GM21526 (cell line): ENCODE measurements at regions not wholly inside any gene's neighbourhood (a gene's known extent, or its start where the extent isn't known, plus 50 kb on each side); places are given as distances from the start of the nearest gene placed in this dataset.
"Not testable (repeated sequence)": the region's sequence is repeated elsewhere in the genome, so short reads cannot be mapped to it uniquely, and the experiment has no call there.

Source experiments
- ATAC-seq: cut with Tn5 transposase; IDR thresholded peaks from one replicate; pipeline ENCODE4 v1.9.1; 2021; ENCODE audit warnings: moderate library complexity; ENCODE audit not compliant: unreplicated experiment, low FRiP score

DNA sequence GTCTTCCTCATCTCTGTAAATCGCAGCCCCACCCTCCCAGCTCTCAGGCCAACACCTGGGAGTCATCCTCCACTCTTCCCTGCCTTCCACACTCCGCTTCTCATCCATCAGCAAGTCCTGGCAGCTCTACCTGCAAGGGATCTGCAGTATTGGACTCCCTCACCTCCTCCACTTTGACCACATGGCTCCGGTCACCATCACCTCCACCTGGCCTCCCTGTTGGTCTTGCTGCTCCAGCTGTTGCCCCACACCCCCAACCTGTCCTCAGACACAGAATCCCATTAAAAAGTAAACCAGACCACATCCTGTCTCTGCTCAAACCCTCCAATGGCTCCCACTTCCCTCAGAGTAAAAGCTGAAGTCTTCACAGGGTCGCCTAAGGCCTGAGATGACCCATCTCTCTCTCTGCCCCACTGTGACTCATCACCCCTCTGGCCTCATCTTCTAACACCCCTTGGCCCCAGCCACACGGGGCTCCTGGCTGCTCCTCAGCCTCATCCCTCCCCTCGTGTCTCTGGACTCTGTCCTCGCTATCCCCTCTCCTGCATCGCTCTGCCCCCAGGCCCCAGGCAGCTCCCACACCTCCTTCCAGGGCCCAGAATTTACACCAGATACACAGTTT lies 185.1 kb upstream of the SULF2 start:
- ATAC-seq = no peak

DNA sequence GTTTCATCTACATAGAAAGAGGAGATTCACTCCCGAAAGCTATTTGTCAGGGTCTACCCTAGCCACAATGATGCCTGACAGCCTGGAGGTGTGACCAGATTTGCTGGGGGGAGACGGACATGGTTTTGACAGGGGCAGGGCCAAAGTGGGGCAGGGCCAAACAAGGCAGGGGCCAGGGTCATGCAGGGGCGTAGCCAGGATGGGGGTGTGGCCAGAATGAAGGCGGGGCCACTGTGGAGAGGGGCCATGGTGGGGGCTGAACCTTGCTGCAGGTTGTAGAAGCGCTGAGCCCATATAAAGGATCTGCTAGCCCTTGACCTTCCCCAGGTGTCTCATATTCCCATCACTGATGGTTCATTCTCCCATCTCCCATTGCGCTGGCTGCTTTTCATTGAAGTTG lies 184.1 kb upstream of the SULF2 start:
- ATAC-seq = no peak

DNA sequence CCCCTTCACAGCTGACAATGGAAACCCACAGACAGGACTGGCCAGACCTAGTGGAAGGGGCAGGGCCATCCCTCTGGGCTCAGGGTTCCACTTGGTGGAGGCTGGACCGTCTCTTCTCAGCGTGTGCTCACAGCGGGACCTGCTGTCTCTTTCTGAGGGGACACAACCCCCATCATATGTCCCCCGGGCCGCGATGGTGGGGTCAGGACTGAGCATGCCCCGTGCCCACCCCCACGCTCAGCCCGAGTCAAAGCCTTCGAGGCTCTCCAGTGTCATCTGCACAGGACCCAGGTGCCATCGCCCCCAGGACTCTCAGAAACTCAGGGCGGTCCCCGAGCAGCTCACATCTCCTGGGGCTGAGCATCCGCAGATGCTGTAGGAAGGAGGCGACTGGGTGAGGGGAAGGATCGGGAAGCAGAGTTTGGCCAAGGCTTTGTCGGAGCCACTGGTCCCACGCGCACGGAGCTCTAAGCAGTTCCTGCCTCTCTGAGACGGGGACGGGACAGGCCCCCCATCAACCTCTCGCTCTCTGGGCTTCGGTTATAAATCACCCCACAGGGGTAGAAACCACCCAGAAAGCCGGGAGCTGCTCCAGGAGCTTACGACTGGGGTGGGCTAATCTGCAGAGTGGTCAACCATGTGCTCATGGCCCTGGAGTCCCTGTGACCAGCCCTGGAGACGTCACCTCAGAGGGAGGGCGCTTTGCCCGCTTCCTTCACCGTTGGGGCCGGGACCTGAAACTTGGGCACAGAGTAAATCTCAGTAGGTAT lies 183.4 kb upstream of the SULF2 start:
- ATAC-seq = no peak

DNA sequence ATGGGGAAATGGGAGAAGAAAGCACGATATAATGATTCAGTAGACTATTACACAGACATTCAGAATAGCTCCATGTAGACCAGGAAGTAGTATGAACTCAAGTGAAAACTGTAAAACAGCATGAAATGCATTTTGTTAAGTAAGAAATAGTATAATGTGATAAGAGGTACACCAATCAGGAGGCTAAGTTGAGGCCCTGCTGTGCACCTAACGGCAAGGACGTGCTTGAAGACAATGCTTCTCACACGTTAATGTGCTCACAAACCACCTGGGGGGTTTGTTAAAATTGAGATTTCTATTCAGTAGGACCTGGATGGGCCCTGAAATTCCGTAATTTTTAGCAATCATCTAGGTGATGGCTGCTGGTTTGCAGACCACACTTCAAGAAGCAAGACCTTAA lies 178.9 kb upstream of the SULF2 start:
- no peak for ATAC-seq

DNA sequence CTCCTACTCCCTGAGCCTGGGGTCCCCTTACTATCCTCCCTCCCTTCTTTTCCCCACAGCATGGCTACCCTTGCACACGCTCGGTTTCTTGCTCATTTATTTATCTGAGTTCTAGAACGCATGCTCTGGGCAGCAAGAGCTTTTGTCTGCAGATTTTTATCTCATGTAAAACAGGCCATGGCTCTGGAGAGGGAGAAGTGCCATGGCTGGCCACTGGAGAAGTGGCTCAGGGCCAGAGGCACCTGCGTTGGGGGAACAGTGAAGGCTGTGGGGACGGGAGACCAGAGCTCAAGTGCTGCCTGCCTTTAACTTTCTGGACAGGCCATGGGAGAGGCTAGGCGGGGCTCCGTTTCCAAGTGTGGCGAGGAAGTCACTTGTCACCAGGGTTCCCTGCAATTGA lies 177.7 kb upstream of the SULF2 start:
- ATAC-seq = no peak

DNA sequence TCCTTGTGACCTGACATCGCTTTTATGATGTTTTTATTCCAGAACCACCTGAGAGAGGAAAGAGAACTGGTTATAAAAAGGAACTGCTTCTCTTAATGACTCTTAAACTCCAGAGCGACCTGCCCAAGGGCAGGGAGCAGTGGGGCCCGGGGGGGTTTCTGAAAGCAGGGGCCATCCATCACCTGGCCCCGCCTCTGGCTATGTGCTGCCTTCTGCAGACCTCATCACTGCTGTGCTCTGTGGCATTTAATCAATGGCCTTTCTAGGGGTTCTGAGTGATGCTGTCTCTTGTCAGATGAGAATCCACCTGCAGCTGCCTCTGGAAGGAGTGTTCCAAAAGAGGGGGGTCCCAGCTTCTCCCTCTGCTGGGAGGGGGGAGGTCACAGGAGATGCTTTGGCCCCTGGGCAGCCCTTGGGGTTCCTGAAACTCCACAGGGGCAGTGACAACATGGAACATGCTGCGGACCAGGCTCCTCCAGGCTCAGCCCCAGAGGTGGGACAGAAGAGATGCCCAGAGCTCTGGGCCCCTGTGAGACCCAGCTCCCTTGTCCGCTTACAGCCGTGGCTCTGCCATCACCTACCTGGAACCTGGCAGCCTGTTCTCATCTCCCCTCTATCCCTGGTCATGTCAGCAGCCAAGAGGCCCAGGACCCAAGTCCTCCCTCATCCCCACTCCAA lies 177.1 kb upstream of the SULF2 start:
- ATAC-seq = no peak

DNA sequence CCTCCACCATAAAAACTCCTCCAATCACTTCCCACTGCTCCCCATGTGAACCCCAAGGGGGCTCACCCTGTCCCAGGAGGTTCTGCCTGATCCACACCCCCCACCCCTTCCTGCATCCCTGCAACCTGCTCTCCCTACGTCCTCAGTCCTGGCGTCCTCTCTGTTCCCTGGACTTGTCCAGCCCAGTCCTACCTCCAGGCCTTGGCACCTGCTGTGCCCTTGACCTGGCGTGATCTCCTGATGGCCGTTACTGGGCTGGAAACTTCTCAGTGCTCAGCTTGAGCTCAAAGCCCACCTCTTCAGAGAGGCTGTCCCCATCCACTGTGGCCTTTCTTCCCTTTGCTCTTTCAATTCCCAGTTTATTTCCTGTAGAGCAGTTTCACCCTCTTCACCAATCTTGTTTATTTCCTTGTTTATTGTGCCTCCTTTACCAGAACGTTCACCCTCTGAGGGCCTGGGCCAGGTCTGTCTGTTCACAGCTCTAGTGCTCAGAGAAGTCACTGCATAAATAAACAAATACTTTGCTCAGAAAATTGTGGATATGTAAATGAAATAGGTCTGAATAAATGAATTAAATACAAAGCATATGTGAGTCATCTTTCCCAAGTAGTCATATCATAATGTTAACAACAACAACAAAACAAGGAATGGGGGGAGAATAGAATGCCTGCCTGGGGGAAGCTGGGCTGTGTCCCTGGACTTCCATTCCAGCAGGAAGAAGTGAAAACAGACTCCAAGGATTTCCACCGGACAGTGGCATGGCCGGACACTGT lies 175.7 kb upstream of the SULF2 start:
- no peak for ATAC-seq

DNA sequence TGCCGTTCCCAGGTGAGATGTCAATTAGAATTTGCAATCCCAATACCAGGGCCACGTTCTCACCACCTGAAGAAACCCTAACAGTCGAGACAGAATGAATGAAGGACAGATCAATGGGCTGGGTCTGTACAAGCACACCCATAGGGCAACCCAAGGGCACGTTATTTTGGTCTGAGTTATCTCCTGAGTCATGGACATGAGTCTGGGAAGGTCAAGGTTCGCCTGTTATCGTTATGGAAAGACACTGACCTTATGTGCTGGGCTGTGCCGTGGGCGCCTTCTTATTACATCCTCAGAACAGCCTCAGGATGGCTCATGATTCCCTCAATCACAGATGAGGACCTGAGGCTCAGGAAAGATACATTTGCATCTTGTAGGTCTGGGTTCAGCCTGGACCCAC lies 175.0 kb upstream of the SULF2 start:
- no peak for ATAC-seq

DNA sequence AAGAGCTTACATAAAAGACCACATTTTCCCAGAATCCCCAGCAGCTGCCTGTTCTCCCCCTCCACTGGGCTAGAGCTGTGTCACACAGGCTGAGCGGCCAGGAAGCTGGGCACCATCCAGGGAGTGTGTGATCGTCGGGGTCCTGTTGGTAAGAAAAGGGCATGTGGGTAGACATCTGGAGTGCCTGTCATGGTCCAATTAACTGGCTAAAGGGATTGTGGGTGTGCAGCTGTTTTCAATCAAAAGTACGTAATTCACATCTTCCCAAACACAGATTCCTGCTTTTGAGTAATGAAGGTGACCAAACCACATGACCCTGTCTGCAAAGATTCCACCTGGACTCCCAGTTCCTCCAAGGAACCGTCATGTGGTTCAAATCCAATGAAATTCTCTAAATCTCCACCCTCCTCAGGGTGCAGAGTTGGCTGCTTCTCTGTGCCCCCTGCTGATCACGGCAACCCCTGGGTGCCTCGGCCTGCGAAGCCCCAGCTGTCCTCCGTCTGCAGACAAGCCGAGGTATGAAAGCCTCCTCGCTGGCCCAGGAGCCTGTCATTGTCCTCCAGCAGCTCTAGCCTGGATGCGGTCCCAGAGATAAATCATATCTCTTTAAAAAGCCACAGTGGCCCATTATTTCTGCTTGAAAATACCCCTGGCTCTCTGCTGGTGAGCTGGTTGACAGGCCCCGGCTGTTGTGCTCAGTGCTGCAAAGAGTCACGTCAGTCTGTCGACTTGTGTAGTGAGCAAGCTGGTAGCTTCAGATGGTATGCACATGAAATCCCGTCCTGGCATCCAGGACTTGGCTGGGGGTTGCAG lies 172.9 kb upstream of the SULF2 start:
- not testable (repeated sequence) for ATAC-seq

DNA sequence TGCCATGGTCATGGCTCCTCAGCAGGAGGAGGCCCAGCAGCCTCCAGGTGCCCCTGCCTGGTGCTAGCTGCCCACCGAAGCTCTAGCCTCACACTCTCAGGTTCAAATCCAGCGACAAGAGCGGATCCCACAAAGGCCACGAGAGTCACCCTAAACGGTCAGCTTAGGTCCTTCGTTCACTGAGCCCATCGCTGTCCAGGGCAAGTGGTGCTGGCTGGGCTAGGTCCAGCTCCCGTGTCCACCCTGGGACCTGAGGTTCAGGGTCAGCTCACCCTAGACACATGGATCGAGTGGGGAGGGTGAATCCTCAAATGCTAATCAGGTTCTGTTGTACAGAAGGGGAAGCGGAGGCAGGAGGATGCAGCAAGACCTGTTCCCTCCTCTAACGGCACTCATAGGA lies 171.9 kb upstream of the SULF2 start:
- no peak for ATAC-seq

DNA sequence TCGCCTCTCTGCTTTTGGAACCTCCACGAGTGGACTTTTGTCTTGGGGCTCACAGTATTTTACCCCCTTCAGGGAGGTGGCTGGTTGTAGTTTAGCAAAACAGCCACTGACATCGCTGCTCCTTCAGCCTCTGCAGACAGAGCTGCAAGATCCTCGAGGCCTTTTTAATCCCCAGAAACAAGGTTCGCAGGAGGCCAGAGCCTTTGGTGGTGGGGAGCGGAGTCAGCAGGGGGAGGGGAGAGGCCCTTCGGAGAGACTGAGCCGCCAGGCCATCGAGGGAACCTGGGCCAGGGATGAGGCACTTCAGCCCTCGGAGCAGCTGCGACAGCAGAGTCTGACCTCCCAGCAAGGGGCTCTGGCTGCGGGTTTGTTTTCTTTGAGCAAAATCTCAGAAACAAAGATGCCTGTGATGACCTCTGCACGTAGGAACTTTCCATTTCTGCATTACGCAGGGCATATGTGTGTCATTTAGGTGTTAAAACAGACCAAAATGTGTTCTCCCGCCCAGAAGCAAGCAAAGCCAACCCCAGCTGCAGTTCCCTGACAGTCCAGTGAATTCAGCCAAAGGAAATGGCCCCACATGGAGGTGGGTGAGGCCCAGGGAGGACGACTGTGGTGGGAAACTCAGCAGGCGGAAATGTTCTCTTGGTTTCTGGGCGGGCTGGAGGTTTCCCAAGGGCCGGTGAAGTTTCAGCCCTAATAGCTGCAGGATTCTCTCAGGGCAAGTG lies 171.2 kb upstream of the SULF2 start:
- no peak for ATAC-seq

DNA sequence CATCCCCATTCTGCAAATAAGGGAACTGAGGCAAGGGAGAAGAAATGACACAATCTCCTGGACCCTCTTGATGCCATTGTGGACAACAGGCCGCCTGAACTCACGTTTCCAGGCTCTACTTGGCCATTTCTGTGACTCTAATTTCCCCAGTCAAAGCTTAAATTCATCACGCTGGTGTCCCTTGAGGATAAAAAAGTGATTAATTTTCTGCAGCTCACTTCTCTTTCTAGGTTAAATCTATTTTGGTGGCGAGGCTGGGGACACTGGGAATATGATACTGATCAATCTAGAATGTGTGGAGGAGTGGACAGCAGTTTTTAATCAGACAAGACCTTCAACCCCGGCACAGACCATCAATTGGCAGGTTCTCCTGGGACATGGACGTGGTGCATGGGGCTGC lies 168.2 kb upstream of the SULF2 start:
- no peak for ATAC-seq

DNA sequence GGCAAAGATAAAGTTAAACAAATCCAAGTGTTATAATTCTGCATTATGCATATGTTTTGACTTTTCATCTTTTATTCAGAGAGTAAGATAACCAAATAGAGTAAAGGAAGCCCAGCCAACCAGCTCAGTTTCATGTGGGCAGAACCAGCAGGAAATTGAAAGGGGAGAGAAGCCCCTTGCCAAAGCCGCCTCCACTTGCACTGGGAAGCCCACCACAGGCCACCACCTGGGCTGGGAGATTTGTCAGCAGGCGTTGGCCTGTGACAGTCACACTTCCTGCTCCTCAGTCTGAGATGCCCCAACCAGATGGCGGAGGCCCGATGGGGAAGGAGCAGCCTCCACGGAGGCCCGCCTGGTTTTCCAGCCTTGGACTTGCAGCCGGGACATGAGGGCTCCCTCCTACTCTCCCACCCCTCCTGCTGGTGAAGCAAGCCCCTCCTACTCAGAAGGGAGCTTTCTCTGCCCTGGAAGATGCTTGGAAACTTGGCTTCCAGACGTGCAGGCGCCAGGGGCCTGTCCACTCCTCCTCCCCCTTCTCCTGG lies 166.8 kb upstream of the SULF2 start:
- no peak for ATAC-seq

DNA sequence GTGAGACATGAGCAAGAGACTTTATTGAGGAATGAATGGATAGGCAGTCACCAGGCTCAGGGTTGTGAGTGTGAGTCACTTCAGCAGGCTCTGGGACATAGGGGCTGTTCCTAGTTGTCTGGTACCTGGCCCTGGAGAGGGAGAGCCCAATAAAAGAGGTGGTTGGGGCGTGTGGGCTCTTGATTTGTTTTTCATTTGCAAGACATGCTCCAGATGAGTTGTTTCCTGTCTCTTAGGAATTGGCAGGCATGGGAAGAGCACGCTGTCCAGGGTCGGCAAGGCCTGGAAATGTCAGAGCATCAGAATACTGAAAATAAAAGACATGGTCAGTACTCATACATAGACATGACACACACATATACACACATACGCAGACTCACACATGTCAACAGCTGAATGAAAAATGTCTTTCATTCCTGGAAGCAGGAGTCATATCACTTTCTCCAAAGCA lies 166.3 kb upstream of the SULF2 start:
- no peak for ATAC-seq

DNA sequence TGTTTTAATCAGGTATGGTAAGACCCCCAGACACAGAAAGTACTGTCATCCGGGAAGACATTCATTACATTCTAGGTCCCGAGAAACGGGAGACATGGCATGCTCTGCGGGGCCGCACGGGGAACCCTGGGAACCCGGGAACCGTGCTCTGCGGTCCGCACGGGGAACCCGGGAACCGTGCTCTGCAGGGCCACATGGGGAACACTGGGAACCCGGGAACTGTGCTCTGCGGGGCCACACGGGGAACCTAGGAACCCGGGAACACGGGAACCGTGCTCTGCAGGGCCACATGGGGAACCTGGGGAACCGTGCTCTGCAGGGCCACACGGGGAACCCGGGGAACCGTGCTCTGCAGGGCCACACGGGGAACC lies 165.6 kb upstream of the SULF2 start:
- no peak for ATAC-seq

DNA sequence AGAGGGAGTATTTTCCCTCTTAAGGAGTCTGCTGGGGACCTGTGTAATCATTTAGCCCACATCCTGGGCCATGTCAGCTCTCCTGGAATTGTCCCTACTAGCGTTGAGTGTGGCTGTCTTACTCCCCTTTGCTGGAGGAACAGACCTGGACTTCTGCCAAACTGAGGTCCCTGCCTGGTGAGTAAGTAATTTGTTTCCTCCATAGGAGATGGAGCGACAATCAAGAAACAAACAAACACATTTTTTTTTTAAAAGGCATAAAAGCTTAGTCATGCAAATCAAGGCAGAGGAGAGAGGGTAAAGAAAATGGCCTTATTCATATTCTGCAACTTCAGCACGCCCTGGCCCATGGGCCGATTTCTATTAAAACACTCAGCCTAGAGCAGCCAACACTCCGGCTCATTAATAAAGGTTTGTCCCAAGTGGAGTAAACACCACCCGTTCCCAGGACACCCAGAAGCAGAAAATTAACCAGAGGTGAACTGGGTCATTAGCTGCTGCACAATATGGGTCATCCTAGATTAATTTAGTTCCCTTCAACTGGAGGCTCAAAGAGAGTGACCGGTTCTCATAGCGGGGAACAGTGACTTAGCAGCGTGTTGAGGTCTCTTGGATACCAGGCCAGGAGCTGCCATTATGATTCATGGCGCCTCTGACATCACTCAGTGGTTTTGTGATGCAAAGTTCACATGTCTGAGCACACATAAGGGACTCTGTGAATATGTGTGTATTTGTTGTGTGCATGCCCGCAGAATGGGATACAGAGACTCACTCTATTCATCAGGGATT lies 165.0 kb upstream of the SULF2 start:
- ATAC-seq = no peak

DNA sequence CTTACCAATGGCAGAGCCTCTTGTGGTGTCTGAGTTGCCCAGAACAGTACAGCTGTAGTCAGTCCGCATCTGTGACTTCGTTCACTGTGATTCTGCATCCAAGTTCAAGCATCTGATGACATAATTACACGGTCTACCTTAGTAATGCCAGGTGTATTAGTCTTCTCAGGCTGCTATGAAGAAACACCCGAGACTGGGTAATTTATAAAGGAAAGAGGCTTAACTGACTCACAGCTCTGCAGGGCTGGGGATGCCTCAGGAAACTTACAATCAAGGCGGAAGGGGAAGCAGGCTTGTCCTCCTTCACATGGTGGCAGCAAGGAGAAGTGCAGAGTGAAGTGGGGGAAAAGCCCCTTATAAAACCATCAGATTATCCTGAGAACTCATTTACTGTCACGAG lies 163.9 kb upstream of the SULF2 start:
- ATAC-seq = no peak

DNA sequence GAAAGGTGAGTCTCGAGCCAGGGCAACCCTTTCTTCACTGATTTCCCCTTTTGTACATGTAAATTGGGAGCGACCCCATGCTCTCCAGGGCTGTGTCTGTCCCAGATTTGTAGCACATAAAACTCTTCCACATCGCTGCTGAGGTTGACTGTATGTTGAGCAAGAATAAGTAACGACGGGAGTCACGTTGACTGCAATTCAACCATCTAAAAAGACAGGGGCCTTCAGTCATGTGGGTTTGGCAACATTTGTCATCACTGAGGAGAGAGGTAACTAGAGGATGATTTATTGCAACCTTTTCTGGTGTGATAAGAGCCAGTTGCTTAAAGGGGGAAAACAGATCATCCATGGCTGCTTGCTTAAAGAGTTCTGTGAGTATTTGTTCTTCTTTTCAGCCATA lies 159.4 kb upstream of the SULF2 start:
- no peak for ATAC-seq

DNA sequence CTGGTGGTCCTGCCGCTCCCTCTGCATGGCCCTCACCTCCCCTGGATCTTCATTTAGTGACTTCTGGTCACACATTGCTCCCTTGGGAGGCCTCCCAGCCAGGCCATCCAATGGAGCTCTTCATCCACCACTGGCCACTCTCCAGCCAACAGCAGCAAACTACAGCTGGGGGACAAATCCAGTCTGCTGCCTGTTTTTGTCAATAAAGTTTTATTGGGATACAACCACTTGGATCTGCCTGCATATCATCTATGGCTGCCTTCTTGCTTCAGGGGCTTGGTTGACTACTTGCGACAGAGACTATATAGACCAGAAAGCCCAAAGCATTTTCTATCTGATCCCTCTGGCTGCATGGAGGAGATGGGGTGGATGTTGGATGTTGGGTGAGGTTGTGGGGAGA lies 156.6 kb upstream of the SULF2 start:
- no peak for ATAC-seq
